NCI-H69 (cell line): ENCODE measurements at regions not wholly inside any gene's neighbourhood (a gene's known extent, or its start where the extent isn't known, plus 50 kb on each side); places are given as distances from the start of the nearest gene placed in this dataset.

Experiments used
- DNase-seq: peaks from one replicate; lab custom pipeline; 2025; lab: John Stamatoyannopoulos, UW

GRCh38 chr22:47251911-47252310 lies 489.5 kb downstream of the TBC1D22A start:
- DNase-seq: no peak

- no peak for DNase-seq
Measured at GRCh38 chr22:47250995-47251765, 488.7 kb downstream of the TBC1D22A start.

- no peak for DNase-seq
Measured at GRCh38 chr22:47249370-47249928, 487.0 kb downstream of the TBC1D22A start.

GRCh38 chr22:47248925-47249324 lies 486.5 kb downstream of the TBC1D22A start:
- no peak for DNase-seq

GRCh38 chr22:47247579-47248240 lies 485.3 kb downstream of the TBC1D22A start:
- DNase-seq: no peak

- no peak for DNase-seq
Measured at GRCh38 chr22:47245786-47246185, 483.3 kb downstream of the TBC1D22A start.

- no peak for DNase-seq
Measured at GRCh38 chr22:47245286-47245685, 482.8 kb downstream of the TBC1D22A start.

GRCh38 chr22:47240116-47240515 lies 477.7 kb downstream of the TBC1D22A start:
- DNase-seq: no peak

- no peak for DNase-seq
Measured at GRCh38 chr22:47239474-47239860, 477.0 kb downstream of the TBC1D22A start.

GRCh38 chr22:47238690-47239473 lies 476.4 kb downstream of the TBC1D22A start:
- DNase-seq: no peak

- no peak for DNase-seq
Measured at GRCh38 chr22:47237890-47238480, 475.5 kb downstream of the TBC1D22A start.

- no peak for DNase-seq
Measured at GRCh38 chr22:47236718-47237117, 474.3 kb downstream of the TBC1D22A start.

- DNase-seq: no peak
Measured at GRCh38 chr22:47236161-47236560, 473.7 kb downstream of the TBC1D22A start.

- DNase-seq: no peak
Measured at GRCh38 chr22:47233316-47234243, 471.1 kb downstream of the TBC1D22A start.

- no peak for DNase-seq
Measured at GRCh38 chr22:47232753-47233152, 470.3 kb downstream of the TBC1D22A start.

- DNase-seq: no peak
Measured at GRCh38 chr22:47232197-47232596, 469.7 kb downstream of the TBC1D22A start.

GRCh38 chr22:47231759-47232158 lies 469.3 kb downstream of the TBC1D22A start:
- DNase-seq: no peak

GRCh38 chr22:47230741-47231140 lies 468.3 kb downstream of the TBC1D22A start:
- no peak for DNase-seq

GRCh38 chr22:47230251-47230650 lies 467.8 kb downstream of the TBC1D22A start:
- DNase-seq: no peak

- no peak for DNase-seq
Measured at GRCh38 chr22:47228767-47229166, 466.3 kb downstream of the TBC1D22A start.
